NCI-H146 treated with DMSO at 0.1 percent for 48 hours (cell line): ENCODE measurements at regions not wholly inside any gene's neighbourhood (a gene's known extent, or its start where the extent isn't known, plus 50 kb on each side); places are given as distances from the start of the nearest gene placed in this dataset.
"Not testable (repeated sequence)": the region's sequence is repeated elsewhere in the genome, so short reads cannot be mapped to it uniquely, and the experiment has no call there.

Source experiments
- DNase-seq: peaks from one replicate; lab custom pipeline; 2025; ENCODE audit not compliant: unreplicated experiment; lab: John Stamatoyannopoulos, UW

- not testable (repeated sequence) for DNase-seq
Observed at GRCh38 chr12:84406720-84407119, 505.9 kb downstream of the SLC6A15 start.

GRCh38 chr12:84397846-84398245, 514.8 kb downstream of the SLC6A15 start:
- no peak for DNase-seq

- peak; percentile 24 for DNase-seq
Observed at GRCh38 chr12:84397263-84397662, 515.3 kb downstream of the SLC6A15 start.

GRCh38 chr12:84391176-84391575, 521.4 kb downstream of the SLC6A15 start:
- DNase-seq = peak; percentile 92

- DNase-seq = no peak
Observed at GRCh38 chr12:84384384-84384783, 528.2 kb downstream of the SLC6A15 start.

GRCh38 chr12:84382486-84382885, 530.1 kb downstream of the SLC6A15 start:
- DNase-seq = not testable (repeated sequence)

GRCh38 chr12:84376320-84376719, 536.3 kb downstream of the SLC6A15 start:
- no peak for DNase-seq

- no peak for DNase-seq
Observed at GRCh38 chr12:84375449-84376170, 537.0 kb downstream of the SLC6A15 start.

- no peak for DNase-seq
Observed at GRCh38 chr12:84362552-84362897, 550.1 kb downstream of the SLC6A15 start.

- DNase-seq = no peak
Observed at GRCh38 chr12:84361651-84362551, 550.7 kb downstream of the SLC6A15 start.

GRCh38 chr12:84357314-84357713, 555.3 kb downstream of the SLC6A15 start:
- no peak for DNase-seq

- DNase-seq = no peak
Observed at GRCh38 chr12:84356224-84356623, 556.4 kb downstream of the SLC6A15 start.

- DNase-seq = no peak
Observed at GRCh38 chr12:84355561-84355960, 557.0 kb downstream of the SLC6A15 start.

GRCh38 chr12:84348582-84348981, 564.0 kb downstream of the SLC6A15 start:
- no peak for DNase-seq

GRCh38 chr12:84341467-84342193, 571.0 kb downstream of the SLC6A15 start:
- no peak for DNase-seq

GRCh38 chr12:84336231-84336630, 576.4 kb downstream of the SLC6A15 start:
- no peak for DNase-seq

GRCh38 chr12:84329938-84330337, 582.7 kb downstream of the SLC6A15 start:
- no peak for DNase-seq

- DNase-seq = no peak
Observed at GRCh38 chr12:84315926-84316325, 596.7 kb downstream of the SLC6A15 start.

- peak; percentile 62 for DNase-seq
Observed at GRCh38 chr12:84313323-84313675, 599.3 kb downstream of the SLC6A15 start.

- DNase-seq = no peak
Observed at GRCh38 chr12:84308211-84308610, 604.4 kb downstream of the SLC6A15 start.

GRCh38 chr12:84305144-84305543, 607.5 kb downstream of the SLC6A15 start:
- DNase-seq = no peak

- DNase-seq = no peak
Observed at GRCh38 chr12:84294246-84294645, 618.4 kb downstream of the SLC6A15 start.
